H1 (cell line): ENCODE measurements at regions not wholly inside any gene's neighbourhood (a gene's known extent, or its start where the extent isn't known, plus 50 kb on each side); places are given as distances from the start of the nearest gene placed in this dataset.

ENCODE experiments used
- EP300 ChIP-seq, 2 experiments: IDR thresholded peaks; 1 replicate in 1 of 2; 2 replicates in 1 of 2; pipeline ENCODE4 v1.6.1; 2011 to 2012; ENCODE audit warnings: low read depth in 2 of 2, low read length in 2 of 2, mild to moderate bottlenecking in 2 of 2, borderline replicate concordance in 1 of 2, inconsistent platforms in 1 of 2, moderate library complexity in 1 of 2
- PHF8 ChIP-seq: fragments of 200-600 bp; sonication (generic); conservative IDR thresholded peaks from 2 replicates; pipeline ENCODE4 v1.7.1; 2012; ENCODE audit warnings: low read depth, mild to moderate bottlenecking, inconsistent platforms, low read length, moderate library complexity
- POLR2A ChIP-seq, 2 experiments: IDR thresholded peaks; 1 replicate in 1 of 2; 2 replicates in 1 of 2; pipeline ENCODE4 v1.6.1; 2011; ENCODE audit warnings: low read depth in 2 of 2, low read length in 2 of 2, mild to moderate bottlenecking in 2 of 2; ENCODE audit errors: control extremely low read depth in 1 of 2
- TCF12 ChIP-seq: IDR thresholded peaks from 2 replicates; pipeline ENCODE4 v1.6.1; 2011; ENCODE audit warnings: low read depth, mild to moderate bottlenecking, low read length
- TF ChIP-seq, protein P1 (sequence below): fragments of 300-600 bp; sonication (generic); IDR thresholded peaks from 2 replicates; pipeline ENCODE4 v1.7.1; 2012; ENCODE audit warnings: low read length, moderate library complexity, mild to moderate bottlenecking, inconsistent platforms; ENCODE audit not compliant: insufficient replicate concordance

GRCh38 chr9:34793428-34793827 lies 83.5 kb upstream of the CCL21 start (continued):
- TF ChIP-seq, protein P1, sequence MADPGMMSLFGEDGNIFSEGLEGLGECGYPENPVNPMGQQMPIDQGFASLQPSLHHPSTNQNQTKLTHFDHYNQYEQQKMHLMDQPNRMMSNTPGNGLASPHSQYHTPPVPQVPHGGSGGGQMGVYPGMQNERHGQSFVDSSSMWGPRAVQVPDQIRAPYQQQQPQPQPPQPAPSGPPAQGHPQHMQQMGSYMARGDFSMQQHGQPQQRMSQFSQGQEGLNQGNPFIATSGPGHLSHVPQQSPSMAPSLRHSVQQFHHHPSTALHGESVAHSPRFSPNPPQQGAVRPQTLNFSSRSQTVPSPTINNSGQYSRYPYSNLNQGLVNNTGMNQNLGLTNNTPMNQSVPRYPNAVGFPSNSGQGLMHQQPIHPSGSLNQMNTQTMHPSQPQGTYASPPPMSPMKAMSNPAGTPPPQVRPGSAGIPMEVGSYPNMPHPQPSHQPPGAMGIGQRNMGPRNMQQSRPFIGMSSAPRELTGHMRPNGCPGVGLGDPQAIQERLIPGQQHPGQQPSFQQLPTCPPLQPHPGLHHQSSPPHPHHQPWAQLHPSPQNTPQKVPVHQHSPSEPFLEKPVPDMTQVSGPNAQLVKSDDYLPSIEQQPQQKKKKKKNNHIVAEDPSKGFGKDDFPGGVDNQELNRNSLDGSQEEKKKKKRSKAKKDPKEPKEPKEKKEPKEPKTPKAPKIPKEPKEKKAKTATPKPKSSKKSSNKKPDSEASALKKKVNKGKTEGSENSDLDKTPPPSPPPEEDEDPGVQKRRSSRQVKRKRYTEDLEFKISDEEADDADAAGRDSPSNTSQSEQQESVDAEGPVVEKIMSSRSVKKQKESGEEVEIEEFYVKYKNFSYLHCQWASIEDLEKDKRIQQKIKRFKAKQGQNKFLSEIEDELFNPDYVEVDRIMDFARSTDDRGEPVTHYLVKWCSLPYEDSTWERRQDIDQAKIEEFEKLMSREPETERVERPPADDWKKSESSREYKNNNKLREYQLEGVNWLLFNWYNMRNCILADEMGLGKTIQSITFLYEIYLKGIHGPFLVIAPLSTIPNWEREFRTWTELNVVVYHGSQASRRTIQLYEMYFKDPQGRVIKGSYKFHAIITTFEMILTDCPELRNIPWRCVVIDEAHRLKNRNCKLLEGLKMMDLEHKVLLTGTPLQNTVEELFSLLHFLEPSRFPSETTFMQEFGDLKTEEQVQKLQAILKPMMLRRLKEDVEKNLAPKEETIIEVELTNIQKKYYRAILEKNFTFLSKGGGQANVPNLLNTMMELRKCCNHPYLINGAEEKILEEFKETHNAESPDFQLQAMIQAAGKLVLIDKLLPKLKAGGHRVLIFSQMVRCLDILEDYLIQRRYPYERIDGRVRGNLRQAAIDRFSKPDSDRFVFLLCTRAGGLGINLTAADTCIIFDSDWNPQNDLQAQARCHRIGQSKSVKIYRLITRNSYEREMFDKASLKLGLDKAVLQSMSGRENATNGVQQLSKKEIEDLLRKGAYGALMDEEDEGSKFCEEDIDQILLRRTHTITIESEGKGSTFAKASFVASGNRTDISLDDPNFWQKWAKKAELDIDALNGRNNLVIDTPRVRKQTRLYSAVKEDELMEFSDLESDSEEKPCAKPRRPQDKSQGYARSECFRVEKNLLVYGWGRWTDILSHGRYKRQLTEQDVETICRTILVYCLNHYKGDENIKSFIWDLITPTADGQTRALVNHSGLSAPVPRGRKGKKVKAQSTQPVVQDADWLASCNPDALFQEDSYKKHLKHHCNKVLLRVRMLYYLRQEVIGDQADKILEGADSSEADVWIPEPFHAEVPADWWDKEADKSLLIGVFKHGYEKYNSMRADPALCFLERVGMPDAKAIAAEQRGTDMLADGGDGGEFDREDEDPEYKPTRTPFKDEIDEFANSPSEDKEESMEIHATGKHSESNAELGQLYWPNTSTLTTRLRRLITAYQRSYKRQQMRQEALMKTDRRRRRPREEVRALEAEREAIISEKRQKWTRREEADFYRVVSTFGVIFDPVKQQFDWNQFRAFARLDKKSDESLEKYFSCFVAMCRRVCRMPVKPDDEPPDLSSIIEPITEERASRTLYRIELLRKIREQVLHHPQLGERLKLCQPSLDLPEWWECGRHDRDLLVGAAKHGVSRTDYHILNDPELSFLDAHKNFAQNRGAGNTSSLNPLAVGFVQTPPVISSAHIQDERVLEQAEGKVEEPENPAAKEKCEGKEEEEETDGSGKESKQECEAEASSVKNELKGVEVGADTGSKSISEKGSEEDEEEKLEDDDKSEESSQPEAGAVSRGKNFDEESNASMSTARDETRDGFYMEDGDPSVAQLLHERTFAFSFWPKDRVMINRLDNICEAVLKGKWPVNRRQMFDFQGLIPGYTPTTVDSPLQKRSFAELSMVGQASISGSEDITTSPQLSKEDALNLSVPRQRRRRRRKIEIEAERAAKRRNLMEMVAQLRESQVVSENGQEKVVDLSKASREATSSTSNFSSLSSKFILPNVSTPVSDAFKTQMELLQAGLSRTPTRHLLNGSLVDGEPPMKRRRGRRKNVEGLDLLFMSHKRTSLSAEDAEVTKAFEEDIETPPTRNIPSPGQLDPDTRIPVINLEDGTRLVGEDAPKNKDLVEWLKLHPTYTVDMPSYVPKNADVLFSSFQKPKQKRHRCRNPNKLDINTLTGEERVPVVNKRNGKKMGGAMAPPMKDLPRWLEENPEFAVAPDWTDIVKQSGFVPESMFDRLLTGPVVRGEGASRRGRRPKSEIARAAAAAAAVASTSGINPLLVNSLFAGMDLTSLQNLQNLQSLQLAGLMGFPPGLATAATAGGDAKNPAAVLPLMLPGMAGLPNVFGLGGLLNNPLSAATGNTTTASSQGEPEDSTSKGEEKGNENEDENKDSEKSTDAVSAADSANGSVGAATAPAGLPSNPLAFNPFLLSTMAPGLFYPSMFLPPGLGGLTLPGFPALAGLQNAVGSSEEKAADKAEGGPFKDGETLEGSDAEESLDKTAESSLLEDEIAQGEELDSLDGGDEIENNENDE: no peak
- no peak for TF ChIP-seq POLR2A (IDR thresholded peaks at IDR 0.05; ENCODE audit: control extremely low read depth in 1 of 2, low read depth in 2 of 2, low read length in 2 of 2)
- no peak for TF ChIP-seq TCF12
- TF ChIP-seq PHF8: no peak
- TF ChIP-seq EP300 (IDR thresholded peaks at IDR 0.05; ENCODE audit: borderline replicate concordance in 1 of 2, low read depth in 2 of 2, low read length in 2 of 2): no peak
- TF ChIP-seq, all 59 proteins: peak for 0
